Activated CD4-positive, alpha-beta T cell treated with anti-CD3 and anti-CD28 coated beads for 24 hours (primary cell): ENCODE measurements at regions not wholly inside any gene's neighbourhood (a gene's known extent, or its start where the extent isn't known, plus 50 kb on each side); places are given as distances from the start of the nearest gene placed in this dataset.
"Not testable (repeated sequence)": the region's sequence is repeated elsewhere in the genome, so short reads cannot be mapped to it uniquely, and the experiment has no call there.

Experiments
- DNase-seq, 2 donors: peaks; one replicate each; pipeline ENCODE4 v3.0.0-alpha.2; 2020; ENCODE audit warnings: low read depth in 2 of 2

DNA sequence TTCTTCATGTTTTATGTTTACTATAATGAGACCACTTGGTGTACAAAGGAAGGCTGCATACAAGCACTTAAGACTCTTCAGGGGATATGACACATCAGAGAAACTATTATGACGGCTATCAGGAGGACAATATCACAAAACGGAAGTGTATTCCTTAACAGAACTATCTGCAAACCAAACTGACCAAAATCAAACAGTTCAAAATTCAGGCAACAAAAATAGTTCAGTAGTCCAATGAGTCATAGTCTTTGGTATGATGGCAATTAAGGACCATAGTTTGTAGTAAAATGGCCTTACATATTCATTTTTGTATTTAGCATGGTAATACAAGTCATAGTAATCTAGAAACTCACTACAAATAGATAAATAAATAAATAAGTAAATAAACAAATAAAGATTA, 1638.7 kb upstream of the SEL1L start:
- DNase-seq: no peak

DNA sequence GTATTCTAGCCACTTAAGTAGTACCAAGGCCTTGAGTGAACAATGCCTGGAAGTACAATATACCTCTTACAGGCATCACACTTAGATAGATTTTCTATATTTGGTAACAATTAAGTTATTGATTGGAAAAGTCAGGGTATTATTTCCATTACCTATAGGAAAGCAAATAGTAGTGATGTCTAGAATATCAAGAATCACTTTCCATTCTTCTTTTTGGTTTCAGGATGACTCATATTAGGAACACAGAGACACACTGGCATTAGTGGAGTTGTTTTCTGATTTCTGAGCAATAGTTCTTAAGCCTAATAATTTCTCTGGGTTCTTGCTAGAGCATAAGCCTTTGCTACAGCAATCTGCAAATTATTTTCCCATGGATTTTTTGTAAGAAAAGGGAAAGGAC, 1640.0 kb upstream of the SEL1L start:
- DNase-seq: no peak

DNA sequence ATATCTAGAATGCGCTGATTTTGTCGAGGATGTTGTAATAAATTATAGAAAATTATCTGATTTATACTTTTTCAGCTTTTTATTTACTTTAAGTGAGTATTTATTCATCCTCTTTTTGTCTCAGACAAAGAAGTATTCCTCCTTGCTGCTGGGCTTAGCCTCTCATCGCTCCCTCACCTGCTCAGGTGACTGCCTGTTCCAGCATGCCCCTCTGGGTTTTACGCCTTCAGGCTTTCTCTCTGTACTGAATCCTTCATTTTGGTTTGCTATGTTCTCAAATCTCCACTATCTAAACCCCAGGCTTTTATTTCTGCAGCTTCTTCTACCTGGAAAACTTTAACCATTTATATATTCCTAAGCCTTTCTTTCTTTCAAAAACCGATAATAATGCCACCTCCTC, 1650.9 kb upstream of the SEL1L start:
- DNase-seq: no peak

DNA sequence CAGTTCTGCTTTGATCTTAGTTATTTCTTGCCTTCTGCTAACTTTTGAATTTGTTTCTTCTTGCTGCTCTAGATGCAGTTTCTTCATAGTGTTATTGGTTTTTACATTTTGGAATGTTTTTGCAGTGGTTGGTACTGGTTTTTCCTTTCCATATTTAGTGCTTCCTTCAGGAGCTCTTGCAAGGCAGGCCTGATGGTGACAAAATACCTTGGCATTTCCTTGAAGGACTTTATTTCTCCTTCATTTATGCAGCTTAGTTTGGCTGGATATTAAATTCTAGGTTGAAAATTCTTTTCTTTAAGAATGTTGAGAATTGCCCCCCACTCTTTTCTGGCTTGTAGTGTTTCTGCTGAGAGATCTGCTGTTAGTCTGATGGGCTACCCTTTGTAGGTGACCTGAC, 1654.7 kb upstream of the SEL1L start:
- not testable (repeated sequence) for DNase-seq

DNA sequence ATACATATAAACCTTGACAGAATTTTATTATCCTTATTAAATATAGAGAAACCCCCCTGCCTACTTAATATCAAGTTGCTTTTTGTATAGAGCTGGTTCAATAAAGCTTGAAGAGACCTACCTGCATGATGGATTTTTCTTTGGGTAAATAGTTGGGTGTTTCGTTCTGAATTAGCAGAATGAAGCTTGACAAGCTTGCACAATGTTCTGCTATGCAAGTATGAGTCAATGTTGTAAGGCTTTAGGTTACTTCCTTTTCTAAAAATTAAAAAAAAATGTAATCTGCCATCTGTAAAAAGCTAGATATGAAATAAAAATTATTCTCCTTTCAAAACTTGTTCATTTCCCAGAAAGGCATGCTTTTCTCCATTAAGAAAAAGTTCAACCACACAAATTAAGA, 1662.6 kb upstream of the SEL1L start:
- no peak for DNase-seq

DNA sequence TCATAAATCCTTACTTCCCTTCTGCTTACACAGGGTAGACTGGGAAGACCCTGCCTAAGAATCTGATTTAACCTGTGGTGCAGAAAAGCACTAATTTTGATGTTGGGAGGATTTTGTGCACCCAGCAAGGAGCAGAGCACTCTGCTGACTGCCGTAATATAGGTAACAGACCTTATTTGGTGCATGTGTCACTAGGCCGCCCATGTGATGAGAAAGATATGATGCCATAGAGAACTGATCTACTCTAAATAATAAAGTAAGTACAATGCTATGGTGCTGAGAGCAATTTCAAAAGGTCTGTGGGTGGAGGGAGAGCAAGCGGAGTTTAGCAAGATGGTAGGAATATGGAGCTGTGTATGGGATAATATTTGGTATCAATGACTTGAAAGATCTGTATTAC, 1663.6 kb upstream of the SEL1L start:
- no peak for DNase-seq

DNA sequence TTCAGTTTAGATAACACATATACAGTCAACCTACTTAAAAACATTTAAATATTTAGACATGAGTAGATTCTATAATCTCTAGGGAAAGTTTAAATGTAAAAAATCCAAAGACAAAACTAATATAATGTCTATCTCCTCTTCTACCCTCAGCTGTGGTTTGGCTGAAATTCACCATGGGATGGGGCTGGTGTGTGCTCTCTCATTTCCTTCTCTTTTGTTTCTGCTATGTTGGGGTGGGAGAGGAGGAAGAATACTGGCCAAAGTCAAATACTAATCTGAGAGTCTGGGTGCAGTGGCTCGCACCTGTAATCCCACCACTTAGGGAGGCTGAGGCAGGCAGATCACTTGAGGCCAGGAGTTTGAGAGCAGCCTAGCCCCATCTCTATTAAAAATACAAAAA, 1673.9 kb upstream of the SEL1L start:
- no peak for DNase-seq

DNA sequence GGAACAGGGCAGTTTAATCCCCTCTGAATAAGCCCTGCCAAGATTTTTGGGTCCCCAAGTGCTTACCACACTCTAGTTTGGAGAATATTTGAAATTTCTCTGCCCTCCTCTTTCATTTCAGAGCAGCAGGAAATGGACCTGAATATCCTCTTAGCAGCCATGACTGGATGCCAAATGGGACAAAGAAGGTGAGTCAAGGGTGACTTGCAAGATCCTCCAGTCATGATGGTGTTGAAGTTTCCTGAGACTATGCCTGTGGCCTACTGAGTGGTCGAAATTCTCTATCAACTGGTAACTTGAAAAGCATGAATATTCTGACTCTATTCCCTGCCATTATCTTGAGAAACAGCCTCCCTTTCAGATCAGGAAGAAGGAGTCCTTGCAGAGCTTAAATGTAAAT, 1674.7 kb upstream of the SEL1L start:
- DNase-seq: no peak

DNA sequence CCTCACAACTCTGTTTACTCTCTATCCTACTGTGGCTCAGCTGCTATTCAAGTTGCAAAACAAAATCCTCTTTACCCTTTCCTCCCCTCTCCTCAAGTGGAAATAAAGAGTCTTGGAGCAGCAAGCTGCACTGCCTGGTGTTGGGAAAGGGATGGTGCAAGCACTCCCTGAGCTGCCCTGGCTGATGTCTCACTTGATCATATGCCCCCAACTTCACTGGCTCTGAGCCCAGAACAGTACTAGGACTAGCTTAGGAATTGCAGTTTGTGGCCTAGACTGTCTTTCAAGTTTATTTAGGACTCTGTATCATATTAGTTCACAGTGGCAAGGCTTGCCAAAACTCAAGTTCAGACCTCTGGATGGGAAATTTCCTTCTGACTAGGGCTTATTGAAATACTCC, 1683.8 kb upstream of the SEL1L start:
- DNase-seq: no peak

DNA sequence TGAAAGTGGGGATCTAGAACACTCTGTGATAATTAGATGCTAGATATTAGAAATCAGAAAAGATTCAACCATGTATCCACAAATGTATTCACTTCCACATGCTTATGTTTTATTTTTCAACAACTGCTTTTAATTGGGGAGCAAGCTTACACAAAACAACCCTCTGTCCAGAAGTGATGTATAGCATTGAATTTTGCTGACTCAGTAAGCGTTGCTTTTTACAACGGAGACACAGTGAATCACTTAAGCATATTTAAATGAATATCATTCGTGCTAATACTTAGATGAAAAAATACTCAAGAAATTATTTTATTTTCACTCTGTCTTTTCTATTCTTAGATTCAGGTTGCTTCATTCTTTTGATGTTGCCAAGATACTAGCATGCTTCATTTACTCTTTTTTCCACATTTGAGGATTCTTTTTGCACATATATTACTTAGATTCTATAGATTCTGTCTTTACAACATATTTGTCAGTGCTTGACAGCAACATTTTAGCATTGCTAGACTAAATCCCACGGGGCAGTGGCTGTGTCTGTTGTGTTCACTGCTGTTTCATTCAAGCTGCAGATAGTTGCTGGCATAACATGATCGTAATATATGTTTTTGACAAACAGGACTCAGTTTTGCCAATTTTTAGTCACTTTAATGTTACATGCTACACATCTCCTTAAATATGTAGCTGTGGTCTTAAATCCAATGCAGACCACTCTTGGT, 1714.4 kb upstream of the SEL1L start:
- DNase-seq: no peak

DNA sequence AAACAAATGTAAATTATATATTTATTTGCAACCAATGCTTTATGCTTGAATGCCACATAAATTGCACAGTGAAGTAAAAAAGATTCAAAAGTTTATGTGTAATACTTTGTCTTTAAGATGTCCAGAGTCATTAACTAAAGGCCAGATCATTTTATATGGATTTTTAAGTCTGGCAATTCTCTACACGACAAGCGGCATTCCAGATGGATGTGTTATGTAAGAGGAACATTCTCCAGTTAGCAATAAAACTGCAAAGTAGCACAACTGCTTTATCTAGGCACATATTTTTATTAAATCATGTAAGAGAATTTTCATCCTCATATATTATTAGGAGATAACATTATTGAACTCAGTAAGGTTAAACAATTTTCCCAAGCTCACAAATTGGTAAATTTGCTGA, 1717.7 kb upstream of the SEL1L start:
- no peak for DNase-seq

DNA sequence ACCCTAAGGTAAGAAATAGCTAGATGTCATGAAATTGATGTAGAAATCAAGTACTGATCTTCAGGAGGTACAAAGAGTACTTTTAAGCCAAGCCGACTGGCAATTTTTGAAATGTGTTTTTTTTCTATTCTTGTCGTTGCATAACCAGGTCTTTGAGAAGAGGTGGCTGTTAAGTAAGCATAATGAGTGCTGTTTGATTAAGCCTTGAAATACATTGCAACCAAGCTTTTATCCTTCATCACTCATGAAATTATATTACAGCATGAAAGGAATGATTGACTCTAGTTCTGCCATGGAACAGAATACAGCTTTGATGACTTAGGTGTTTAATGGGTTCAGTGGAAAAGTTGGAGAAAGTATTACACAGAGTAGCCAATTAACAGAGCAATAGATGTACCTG, 1720.2 kb upstream of the SEL1L start:
- DNase-seq: no peak

DNA sequence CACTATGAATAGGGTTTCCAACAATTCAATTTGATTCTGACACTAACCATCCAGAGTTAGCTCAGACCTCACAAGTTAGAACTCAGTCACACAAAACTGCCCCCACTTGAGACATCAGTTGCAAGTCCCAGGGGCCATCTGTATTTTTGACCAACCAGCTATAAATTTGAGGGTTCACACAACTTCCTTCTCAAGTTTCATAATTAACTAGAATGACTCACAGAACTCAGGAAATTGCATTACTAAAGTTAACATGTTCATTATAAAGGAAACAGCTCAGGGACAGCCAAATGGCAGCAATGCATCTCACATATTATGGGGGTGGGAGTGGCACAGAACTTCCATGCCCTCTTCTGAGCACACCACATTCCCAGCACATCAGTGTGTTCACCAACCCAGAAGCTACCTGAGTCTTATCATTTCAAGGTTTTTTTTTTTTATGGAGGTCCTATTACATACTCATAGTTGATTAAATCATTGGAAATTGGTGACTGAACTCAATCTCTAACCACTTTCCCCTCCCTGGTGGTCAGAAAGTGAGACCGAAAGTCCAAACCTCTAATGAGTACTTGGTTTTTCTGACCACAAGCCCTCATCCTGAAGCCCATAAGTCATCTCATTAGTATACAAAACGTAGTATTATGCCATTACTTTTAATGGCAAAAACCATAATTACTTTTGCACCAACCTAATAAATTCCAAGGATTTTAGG, 1721.5 kb upstream of the SEL1L start:
- DNase-seq: no peak

DNA sequence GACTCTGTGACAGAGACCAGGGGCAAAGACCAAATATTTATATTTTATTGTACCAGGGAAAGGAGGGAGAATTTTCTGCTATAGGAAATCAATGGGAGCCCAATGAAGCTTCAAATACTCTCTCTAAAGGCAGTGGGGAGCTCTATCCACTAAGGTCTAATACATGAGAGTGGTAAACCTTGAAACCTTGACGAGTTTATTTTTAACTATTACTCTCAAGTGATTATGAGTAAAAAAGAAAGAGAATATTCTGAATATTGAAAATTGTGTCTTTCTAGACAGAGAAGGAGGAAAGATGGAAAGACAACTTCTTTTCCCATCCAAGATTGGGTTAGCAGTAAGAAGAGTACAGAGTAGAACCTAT, 1722.1 kb upstream of the SEL1L start:
- no peak for DNase-seq

DNA sequence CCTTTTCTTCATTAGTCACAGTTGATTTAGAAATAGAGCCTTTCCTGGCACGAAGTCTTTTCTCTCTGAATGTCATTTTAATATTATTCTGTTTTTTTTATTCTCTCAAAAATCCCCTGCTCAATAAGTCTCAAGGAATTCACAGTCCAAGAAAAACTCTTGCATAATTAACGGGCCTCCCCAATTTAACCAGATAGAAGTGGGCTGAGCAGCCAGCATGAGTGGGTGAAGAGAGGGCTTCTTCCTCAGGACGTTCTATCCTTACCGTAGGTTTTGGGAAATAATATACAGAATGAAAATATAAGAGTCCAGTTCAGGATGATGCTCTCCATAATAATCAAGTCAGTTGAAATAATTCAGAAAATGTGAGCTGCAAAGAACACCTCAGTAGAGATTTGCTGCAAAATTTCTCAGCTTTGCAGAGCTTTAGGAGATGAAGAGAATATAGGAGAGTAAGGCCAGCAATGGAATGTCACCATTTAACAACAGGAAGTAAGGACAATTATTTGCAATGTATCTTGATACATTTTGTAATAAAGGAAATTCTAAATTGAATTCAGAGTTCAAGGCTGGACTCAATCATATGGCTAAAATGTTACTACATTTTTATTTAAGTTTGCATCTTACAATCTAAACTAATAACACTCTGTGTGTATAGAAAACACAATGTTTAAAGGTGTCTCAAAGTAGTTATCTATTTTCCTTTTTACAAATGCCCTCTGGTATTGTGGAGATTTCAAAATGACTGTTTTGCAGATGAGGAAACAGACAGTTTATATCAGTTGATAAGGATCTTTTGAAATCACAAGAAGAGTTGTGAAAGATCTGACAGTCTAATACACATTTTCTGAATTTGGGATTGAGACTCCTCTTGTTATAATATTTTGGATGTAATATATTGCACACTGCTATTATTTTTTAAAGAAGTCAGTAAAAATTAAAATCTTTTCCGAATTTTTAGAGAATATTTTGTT, 1724.1 kb upstream of the SEL1L start:
- no peak for DNase-seq

DNA sequence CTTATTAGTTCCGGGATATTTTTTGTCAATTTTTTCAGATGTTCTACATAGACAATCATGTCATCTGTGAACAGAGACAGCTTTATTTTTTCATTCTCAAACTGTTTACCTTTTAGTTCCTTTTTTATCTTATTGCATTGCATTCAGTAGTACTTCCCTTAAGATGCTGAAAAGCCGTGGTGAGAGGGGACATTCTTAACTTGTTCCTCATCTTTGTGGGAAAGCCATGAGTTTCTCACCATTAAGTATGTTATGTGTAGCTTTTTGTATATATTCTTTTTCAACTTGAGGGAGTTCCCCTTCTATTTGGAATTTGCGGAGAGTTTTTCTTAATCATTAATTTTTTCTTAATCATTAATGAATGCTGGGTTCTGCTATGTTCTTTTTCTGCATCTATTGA, 1727.1 kb upstream of the SEL1L start:
- DNase-seq: no peak

DNA sequence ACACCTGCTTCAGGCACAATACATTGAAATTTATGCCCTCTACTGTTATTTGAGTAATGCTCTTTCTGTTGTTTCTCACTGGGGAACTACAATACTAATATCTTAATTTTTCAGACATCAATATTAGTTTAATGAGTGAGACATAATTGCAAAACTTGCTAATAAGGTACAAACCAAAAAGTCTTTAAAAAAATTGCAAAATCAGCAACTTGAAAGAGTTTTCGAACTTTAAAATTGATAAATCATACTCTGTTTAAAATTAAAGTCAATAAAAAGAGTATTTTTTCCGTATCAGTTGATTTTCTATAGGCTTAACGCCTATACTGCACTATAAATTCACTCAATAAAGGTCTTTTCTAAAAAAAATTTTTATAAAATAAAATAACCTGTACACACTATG, 1735.9 kb upstream of the SEL1L start:
- DNase-seq: no peak

DNA sequence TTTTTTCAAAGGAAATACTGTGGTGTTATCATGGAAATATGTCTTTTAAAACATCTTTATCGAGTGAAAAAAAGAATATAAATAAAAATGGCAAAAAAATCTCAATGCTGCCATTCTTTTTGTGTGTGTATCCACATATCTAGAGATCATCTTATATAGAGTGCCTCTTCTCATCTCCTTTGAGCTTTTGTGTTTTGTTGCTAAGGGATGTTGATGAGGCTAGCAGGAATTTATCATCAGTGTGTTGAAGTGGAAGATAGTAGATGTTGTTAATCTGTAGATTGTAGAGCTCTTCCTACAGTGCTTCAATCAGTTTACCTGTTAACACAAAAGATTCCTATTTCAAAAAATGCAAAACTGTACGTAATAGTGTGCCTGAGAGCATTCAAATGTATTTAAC, 1738.0 kb upstream of the SEL1L start:
- no peak for DNase-seq

DNA sequence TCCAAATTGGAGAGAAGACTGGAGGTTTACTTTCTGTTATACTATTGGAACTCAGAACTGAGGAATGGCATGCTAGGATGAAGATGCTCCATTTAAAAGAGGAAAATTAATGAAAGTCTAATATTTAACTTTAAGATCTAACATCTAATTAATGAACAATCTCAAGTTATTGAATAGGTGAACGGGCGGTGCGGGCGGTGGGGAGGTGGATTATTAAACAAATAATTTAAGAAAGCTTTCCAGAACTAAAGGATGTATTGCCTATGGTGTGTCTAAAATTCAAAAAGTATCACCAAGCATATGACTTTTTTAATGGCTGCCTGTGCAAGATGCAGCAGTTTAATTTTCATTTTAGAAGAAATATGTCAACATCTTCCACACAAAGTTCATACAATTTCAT, 1747.1 kb upstream of the SEL1L start:
- DNase-seq: no peak

DNA sequence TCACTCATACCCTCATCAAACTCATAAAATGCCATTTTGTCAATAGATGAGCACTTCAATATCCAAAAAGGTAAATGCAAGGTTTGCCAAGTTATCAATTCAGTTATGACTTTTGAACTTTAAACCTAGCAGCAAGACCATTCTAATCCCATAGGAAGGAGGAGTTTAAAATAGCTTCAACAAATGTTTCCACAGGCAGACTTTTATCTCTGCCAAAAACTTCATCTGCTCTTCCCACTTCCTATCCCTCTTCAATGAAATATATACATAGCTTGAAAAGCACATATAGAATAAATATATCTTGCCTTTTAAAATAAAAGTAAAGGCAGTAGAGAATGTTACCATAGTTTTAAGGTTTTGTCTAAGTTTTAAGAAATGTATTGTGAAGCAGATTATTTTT, 1749.1 kb upstream of the SEL1L start:
- no peak for DNase-seq

DNA sequence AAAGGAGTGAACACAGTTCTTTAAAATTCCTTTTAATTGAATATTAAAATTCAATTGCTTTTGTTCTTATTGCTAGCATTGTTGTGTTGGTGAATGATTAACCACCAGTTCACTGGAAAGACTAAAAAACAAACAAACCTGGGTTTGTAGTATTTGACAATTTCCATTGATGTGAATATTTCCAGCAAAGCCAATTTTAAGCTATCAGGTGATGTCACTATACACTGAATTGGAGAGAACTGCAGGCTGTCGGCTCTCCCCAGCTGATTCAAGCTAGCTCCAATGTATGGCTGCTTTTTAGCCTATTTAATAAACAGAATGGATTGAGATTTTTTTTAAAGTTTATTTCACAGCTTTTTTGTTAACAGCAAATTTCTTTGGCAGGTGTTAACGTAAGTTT, 1753.6 kb upstream of the SEL1L start:
- DNase-seq: no peak

DNA sequence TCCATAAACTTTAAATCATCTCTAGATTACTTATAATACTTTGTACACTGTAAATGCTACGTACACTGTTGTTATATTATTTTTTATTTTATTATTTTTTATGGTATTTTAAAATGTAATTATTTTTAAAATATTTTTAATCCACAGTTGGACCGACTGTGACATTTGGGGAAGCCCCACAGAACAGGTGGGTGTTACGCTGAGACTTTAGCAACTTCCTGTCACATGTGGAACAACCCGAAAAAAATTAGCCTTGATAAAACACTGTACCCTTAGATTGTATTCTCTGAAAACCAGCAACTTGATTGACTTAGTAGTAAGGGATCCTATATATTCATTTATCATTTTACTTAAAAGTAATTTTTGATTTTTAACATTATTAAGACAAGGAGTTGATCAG, 1755.7 kb upstream of the SEL1L start:
- no peak for DNase-seq

DNA sequence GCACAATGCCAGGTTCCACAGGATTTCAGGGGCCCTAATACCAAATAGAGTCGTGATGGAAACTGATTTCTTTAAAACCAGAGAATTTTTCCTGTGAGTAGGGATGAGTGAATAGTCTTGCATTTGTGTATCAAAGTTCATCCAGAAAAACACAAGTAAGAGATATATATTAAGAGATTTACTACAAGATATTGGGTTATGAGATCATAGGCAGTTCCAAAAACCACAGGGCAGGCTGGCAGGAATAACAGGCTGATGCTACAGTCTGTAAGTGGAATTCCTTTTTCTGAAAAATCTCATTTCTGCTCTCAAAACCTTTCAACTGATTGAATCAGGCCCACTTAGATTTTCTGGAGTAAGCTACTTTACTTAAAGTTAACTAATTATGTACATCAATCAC, 1756.2 kb upstream of the SEL1L start:
- DNase-seq: no peak
